Left renal pelvis (tissue), 4 donors: ENCODE measurements at regions not wholly inside any gene's neighbourhood (a gene's known extent, or its start where the extent isn't known, plus 50 kb on each side); places are given as distances from the start of the nearest gene placed in this dataset.

ENCODE experiments used
- DNase-seq, 4 donors: peaks; one replicate each; pipeline ENCODE4 v3.0.0-alpha.2; 2013; ENCODE audit warnings: low read depth in 4 of 4, low spot score in 3 of 4

- no peak for DNase-seq
Measured at GRCh38 chr15:81548365-81549130, 174.5 kb upstream of the TMC3 start.

GRCh38 chr15:81547521-81548132 is 173.6 kb upstream of the TMC3 start:
- no peak for DNase-seq

DNA sequence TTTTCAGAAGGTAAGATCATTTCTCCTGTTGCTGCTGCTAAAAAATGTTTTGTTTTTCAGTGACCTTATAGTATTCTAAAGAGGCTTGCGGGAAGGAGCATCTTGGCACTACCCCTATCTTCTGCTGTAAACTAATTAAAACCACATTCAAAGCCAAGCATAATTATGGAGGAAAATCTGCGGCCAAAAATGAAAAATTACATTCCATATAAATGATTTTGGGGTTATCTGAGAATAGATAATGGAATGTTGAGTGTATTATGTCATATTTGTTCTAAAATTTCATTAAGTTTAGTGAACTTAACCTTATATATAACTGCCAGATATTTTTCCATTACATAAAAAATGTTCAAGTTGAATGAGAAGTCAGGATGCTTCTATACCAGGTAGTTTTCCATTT is 170.4 kb upstream of the TMC3 start:
- DNase-seq: no peak

- no peak for DNase-seq
Measured at GRCh38 chr15:81540909-81541308, 166.9 kb upstream of the TMC3 start.

GRCh38 chr15:81536356-81536755 is 162.3 kb upstream of the TMC3 start:
- DNase-seq: no peak

DNA sequence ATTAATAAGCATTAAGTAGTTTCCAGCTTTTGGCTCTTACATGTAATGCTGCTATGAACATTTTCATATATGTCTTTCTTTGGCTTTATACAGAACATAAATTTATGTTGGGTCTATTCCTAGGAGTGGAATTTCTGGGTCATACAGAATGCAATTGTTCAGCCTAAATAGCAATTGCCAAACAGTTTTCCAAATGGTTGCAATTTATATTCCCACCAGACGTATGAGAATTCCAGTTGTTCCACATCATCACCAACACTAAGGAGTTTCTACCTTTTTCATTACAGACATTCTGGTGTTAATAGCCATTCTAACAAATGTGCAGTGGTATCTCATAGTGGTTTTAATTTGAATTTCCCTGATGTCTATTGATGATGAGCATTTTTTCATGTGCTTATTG is 160.1 kb upstream of the TMC3 start:
- no peak for DNase-seq

DNA sequence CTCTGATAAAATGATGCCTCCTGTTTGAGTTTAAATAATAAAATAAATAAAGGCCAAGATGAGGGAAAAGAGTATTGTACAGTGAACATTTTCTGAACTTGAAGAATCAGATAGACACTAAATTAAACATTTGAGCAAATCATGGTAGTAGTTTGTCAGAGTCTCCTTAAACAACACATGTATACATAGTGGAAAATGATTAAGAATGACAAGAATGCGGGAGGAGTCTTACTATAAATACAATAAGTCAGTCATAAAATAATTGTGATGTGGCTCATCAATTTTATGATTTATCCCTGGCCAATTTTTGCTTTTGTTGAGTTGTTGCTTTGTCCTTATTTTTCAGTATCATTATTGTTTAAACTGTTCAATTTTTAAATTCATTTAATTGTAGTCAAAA is 158.0 kb upstream of the TMC3 start:
- DNase-seq: no peak

DNA sequence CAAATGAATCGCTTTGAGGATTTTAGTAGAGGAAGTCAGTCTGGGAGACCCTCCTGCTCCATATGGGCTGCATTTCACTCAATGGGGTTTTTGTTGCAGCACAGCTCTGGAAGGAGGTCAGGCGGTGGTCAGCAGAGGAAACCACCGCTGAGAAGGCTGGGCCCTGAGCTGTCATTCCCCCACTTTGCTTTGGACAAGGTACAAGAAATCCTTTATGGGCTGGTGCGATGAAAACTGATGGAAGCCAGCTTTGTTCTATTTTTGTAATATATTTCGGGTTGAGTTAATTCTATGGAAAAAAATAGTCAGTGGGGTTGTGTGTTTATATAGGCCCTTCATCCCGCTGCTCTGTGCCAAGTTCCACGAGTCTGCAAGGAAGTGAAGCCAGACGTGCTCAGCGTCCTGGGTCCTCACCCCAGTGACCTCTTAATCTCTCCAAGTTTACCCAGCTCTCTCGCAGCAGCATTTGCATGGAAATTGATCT is 157.1 kb upstream of the TMC3 start:
- peak; percentile 43 to 70 (median 53) for DNase-seq

DNA sequence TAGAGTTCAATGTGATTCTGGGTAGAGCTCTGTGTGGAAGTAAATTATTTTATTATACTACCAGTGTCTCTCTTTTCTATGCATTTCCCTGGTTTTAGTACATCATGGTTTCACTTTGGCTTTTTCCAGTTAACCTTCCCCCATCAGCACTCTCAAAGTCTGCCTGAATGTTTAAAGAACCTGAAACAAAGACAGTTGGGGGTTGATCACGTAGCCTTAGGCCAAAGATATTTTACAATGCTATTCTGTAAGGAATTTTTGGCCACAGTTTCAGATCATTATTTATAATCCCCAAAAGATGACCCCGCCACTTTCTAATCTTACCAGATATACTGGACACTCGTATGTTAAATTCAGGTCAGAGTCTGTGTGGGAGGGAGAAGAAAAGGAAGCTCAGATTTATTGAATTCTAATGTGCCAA is 156.3 kb upstream of the TMC3 start:
- DNase-seq: peak in 2 of 4 donors; percentile 3 to 5

- DNase-seq: no peak
Measured at GRCh38 chr15:81529481-81529880, 155.5 kb upstream of the TMC3 start.

- DNase-seq: no peak
Measured at GRCh38 chr15:81526029-81526428, 152.0 kb upstream of the TMC3 start.

- no peak for DNase-seq
Measured at GRCh38 chr15:81524496-81524895, 150.5 kb upstream of the TMC3 start.

DNA sequence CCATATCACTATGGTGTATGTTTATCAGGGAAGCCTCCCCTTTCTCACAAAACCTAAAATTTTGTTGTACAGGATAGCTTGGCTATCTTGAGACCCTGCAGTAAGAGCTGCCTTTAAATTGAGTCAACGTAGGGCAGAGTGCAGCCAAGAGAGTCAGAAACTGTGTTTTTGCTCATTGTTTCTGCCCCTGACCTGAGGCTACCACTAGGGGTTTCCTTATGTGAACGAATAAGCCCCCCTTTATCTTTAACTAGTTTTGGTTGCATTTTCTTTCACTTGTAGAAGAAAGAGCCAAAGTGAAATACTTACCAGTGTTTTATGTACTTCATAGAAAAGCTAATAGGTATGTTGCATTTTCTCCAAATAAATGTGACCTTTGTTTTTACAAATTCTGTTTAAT is 149.9 kb upstream of the TMC3 start:
- DNase-seq: no peak

- DNase-seq: no peak
Measured at GRCh38 chr15:81520480-81520879, 146.5 kb upstream of the TMC3 start.

GRCh38 chr15:81516461-81516860 is 142.4 kb upstream of the TMC3 start:
- no peak for DNase-seq

DNA sequence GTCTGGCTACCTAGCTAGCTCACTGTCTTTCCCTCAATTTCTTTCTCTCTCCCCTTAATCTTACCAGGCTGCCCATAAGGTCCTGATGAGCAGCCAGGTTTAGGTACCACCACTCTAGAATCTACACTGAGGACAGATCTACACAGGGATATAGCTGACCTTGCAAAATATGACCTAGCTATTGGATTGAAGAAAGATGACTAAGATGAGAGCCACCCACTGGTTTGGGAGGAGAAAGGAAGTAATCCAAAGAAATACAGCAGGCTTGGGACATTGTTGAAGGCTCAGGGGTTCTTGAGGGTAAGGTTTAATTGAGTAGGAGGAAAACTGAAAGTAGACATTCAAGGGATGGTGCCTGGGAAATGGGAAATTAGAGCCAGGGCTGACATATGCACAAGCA is 142.0 kb upstream of the TMC3 start:
- DNase-seq: no peak

DNA sequence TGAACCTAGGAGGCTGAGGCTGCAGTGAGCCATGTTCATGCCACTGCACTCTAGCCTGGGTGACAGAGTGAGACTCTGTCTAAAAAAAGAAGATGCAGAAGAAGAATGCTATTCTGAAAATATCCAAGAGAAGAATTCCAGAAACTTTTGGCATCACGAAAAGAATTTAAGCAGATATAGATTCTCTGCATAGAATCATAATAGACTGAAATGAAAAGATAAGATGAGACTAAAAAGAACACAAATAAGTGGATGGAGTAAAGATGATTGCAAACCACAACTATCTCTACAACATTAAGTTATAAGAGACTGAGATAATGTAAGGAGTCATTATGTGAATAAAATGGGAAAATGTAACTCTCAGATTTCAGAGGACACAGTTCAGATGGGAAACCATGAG is 140.7 kb upstream of the TMC3 start:
- DNase-seq: no peak

DNA sequence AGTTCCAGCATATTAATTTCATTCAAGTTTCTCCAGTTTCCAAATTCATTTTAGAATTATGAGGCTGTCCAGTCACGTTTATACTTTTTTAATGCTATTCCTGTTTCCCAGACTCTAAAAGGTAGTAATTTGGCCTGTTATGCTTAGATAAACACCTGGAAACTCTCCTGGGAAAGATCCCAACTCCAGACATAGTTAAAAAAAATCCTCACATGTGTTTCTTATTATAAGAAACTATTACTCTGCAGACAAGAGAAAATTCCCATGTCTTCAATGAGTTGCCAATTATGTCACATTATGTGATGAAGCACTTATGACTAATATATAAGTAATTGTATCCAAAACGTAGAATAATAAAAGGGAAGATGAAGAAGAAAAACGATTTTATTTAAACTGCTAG is 137.1 kb upstream of the TMC3 start:
- DNase-seq: no peak

- no peak for DNase-seq
Measured at GRCh38 chr15:81507831-81508230, 133.8 kb upstream of the TMC3 start.

- no peak for DNase-seq
Measured at GRCh38 chr15:81506936-81507335, 132.9 kb upstream of the TMC3 start.

DNA sequence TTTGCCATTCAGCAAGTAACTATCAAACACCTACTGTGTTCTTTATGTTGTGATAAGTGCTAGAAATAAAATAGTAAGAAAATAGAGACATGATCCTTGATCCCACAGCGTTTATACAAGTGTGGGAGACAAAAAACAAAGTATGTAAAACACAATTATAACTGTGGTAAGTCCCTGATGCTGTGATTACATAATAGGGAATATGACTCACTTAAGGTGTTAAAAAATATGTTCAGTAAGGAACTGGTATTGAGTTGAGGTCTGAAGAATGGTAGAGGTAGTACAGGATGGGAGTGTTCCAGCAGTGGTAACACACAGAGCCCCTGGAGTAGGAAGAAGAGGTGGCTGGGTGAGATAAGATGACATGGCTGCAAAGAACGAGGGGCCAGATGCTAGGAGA is 132.1 kb upstream of the TMC3 start:
- DNase-seq: no peak

GRCh38 chr15:81504170-81504905 is 130.3 kb upstream of the TMC3 start:
- DNase-seq: no peak
